Mucosa of descending colon (tissue), 3 donors: ENCODE measurements at regions not wholly inside any gene's neighbourhood (a gene's known extent, or its start where the extent isn't known, plus 50 kb on each side); places are given as distances from the start of the nearest gene placed in this dataset.

ENCODE experiments used
- ATAC-seq: fragments of 200-7000 bp; cut with Tn5 transposase; one replicate; pipeline ENCODE4 v1.9.1; 2020; ENCODE audit warnings: mild to moderate bottlenecking, moderate library complexity
- DNase-seq, 3 donors: peaks; one replicate each; pipeline ENCODE4 v3.0.0-alpha.2; 2020
- H3K36me3 ChIP-seq: fragments of 200-600 bp; one replicate; pipeline ENCODE4 v1.8.0; 2021; ENCODE audit warnings: low read depth, mild to moderate bottlenecking
- H3K4me1 ChIP-seq: fragments of 200-600 bp; one replicate; pipeline ENCODE4 v1.8.0; 2021; ENCODE audit warnings: low read depth, mild to moderate bottlenecking
- H3K4me3 ChIP-seq: fragments of 200-600 bp; one replicate; pipeline ENCODE4 v1.8.0; 2021; ENCODE audit warnings: mild to moderate bottlenecking
- H3K9me3 ChIP-seq: fragments of 200-600 bp; one replicate; pipeline ENCODE4 v1.8.0; 2021; ENCODE audit warnings: mild to moderate bottlenecking
- intact Hi-C, 2 donors: fragments of 100-400 bp; cut with DNase I in 1 of 2; cut with micrococcal nuclease in 1 of 2; formaldehyde crosslinking; loops; one replicate each; pipeline versions ENCODE4 v1.11.0 to v1.11.1; 2022; cut with DNase I, micrococcal nuclease
- TF ChIP-seq, protein P1 (sequence below): fragments of 200-600 bp; IDR thresholded peaks from one replicate; pipeline ENCODE4 v1.8.0; 2022; ENCODE audit warnings: antibody characterized with exemption, mild to moderate bottlenecking
- donor health status: DM: no; HTN: no; CAD: no; lungs with moderate emphysema.
- donor health status: DM: no; HTN: no; CAD: no.
- donor health status: DM: no; HTN: yes; CAD: no.

GRCh38 chr10:4035599-4035945, 250.6 kb upstream of the KLF6 start:
- no peaks in the 10 kb centered on the region for H3K36me3 ChIP-seq
- DNase-seq (no peak), ATAC-seq (no peak)
- intact Hi-C loops = no loop called here
- TF ChIP-seq, protein P1, sequence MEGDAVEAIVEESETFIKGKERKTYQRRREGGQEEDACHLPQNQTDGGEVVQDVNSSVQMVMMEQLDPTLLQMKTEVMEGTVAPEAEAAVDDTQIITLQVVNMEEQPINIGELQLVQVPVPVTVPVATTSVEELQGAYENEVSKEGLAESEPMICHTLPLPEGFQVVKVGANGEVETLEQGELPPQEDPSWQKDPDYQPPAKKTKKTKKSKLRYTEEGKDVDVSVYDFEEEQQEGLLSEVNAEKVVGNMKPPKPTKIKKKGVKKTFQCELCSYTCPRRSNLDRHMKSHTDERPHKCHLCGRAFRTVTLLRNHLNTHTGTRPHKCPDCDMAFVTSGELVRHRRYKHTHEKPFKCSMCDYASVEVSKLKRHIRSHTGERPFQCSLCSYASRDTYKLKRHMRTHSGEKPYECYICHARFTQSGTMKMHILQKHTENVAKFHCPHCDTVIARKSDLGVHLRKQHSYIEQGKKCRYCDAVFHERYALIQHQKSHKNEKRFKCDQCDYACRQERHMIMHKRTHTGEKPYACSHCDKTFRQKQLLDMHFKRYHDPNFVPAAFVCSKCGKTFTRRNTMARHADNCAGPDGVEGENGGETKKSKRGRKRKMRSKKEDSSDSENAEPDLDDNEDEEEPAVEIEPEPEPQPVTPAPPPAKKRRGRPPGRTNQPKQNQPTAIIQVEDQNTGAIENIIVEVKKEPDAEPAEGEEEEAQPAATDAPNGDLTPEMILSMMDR = no peak
- H3K9me3 ChIP-seq = no peaks in the 10 kb centered on the region
- H3K4me1 ChIP-seq = peaks cover 5% of the 10 kb centered on the region
- no peak overlapping the region for H3K4me3 ChIP-seq

GRCh38 chr10:4034907-4035598, 250.0 kb upstream of the KLF6 start:
- DNase-seq (peak in 2 of 3 donors; percentile 25 to 43), ATAC-seq (peak; percentile 83)
- H3K9me3 ChIP-seq = no peaks in the 10 kb centered on the region
- TF ChIP-seq, protein P1 = no peak
- H3K4me3 ChIP-seq = no peak overlapping the region
- no peaks in the 10 kb centered on the region for H3K36me3 ChIP-seq
- intact Hi-C loops = no loop called here
- H3K4me1 ChIP-seq = peaks cover 5% of the 10 kb centered on the region

DNA sequence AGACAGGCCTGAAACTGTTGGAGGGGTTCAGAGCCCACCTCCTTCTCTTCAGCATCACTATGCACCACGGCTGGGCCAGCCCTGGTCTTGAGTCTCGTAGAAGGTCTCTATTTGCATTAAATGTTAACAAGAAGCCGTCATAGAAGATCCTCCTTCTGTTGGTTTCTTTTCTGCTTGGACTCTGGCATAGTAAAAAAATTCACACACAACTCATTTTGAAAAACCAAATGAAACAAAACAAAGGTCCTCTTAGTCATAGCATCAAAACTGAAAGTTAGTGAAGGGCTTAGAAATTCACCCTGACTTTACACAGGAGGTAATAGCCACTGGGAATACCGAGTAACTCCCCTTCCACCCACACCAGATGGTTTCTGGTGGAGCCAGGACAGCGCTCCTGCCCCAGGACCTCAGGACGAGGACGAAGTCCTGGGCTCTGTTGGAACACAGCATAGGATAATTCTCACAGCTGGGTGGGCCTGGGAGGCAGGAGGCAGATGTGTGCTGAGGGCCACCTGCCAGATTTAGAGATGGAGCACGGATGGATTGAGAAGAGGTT, 248.4 kb upstream of the KLF6 start:
- intact Hi-C loops = no loop called here
- H3K36me3 ChIP-seq = no peaks in the 10 kb centered on the region
- H3K9me3 ChIP-seq = no peaks in the 10 kb centered on the region
- H3K4me3 ChIP-seq = no peak overlapping the region
- ATAC-seq = peak; percentile 50
- H3K4me1 ChIP-seq = peaks cover 5% of the 10 kb centered on the region
- DNase-seq = no peak
- TF ChIP-seq, protein P1 = no peak

DNA sequence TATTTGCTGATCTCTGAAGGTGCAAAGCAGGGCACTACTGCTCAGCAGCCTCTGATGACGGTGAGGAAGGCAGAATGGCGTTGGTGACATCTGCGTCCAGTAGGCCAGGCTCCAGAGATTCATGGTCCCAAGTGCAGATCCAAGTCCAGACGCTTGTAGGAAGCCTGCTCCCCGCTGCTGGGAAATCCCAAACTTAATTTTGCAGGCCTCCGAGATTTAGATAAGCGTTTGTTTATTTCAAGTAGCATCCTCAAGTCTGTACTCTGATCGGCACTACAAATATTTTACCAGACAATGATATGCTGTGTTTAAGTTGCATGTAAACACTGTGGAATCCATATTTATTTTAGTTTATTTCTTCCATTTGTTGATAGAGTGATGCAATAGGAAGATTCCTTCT, 244.9 kb upstream of the KLF6 start:
- TF ChIP-seq, protein P1 = no peak
- Histone ChIP-seq H3K36me3 (no peaks in the 10 kb centered on the region), H3K9me3 (no peaks in the 10 kb centered on the region), H3K4me3 (no peak overlapping the region), H3K4me1 (no peaks in the 10 kb centered on the region)
- DNase-seq = no peak
- intact Hi-C loops = no loop called here
- no peak for ATAC-seq

GRCh38 chr10:4028854-4029583, 244.0 kb upstream of the KLF6 start:
- DNase-seq (no peak), ATAC-seq (no peak)
- Histone ChIP-seq H3K4me1 (no peaks in the 10 kb centered on the region), H3K4me3 (no peak overlapping the region), H3K9me3 (no peaks in the 10 kb centered on the region), H3K36me3 (no peaks in the 10 kb centered on the region)
- intact Hi-C loops = no loop called here
- TF ChIP-seq, protein P1 = no peak
